Loucy (cell line): ENCODE measurements at regions not wholly inside any gene's neighbourhood (a gene's known extent, or its start where the extent isn't known, plus 50 kb on each side); places are given as distances from the start of the nearest gene placed in this dataset.
"Not testable (repeated sequence)": the region's sequence is repeated elsewhere in the genome, so short reads cannot be mapped to it uniquely, and the experiment has no call there.

ENCODE experiments used
- H2AFZ ChIP-seq: fragments of 200-600 bp; sonication (generic); 2 replicates; pipeline ENCODE4 v1.6.0; 2016; ENCODE audit warnings: antibody characterized with exemption, mild to moderate bottlenecking, low read length, moderate library complexity
- H3F3A ChIP-seq: fragments of 200-600 bp; 2 replicates; pipeline ENCODE4 v1.6.0; 2016; ENCODE audit warnings: antibody characterized with exemption, low read depth, mild to moderate bottlenecking
- H3K27me3 ChIP-seq: fragments of 200-600 bp; sonication (generic); 2 replicates; pipeline ENCODE4 v1.6.1; 2014; ENCODE audit warnings: low read length, mild to moderate bottlenecking; ENCODE audit not compliant: insufficient read depth, poor library complexity, severe bottlenecking
- H3K36me3 ChIP-seq: fragments of 200-600 bp; sonication (generic); 2 replicates; pipeline ENCODE4 v1.6.1; 2016; ENCODE audit warnings: low read length; ENCODE audit not compliant: insufficient read depth
- H3K4me1 ChIP-seq: fragments of 200-600 bp; sonication (generic); 2 replicates; pipeline ENCODE4 v1.5.1; 2014; ENCODE audit warnings: low read length, mild to moderate bottlenecking; ENCODE audit not compliant: insufficient read depth, poor library complexity, severe bottlenecking
- H3K4me2 ChIP-seq: fragments of 200-600 bp; sonication (generic); 2 replicates; pipeline ENCODE4 v1.6.0; 2014; ENCODE audit warnings: antibody characterized with exemption, low read length, low read depth, mild to moderate bottlenecking; ENCODE audit not compliant: poor library complexity, severe bottlenecking
- H3K4me3 ChIP-seq: fragments of 200-600 bp; sonication (generic); 2 replicates; pipeline ENCODE4 v1.5.1; 2014; ENCODE audit warnings: low read length, mild to moderate bottlenecking, mixed read lengths; ENCODE audit not compliant: poor library complexity, severe bottlenecking
- H3K79me2 ChIP-seq: fragments of 200-600 bp; sonication (generic); 2 replicates; pipeline ENCODE4 v1.6.1; 2014; ENCODE audit warnings: low read length; ENCODE audit not compliant: insufficient read depth
- H3K9ac ChIP-seq: fragments of 200-600 bp; sonication (generic); 2 replicates; pipeline ENCODE4 v1.6.0; 2014; ENCODE audit warnings: mild to moderate bottlenecking, low read depth, low read length, moderate library complexity; ENCODE audit not compliant: poor library complexity, severe bottlenecking
- H3K9me2 ChIP-seq: fragments of 200-600 bp; sonication (generic); replicated peaks from 2 replicates; pipeline ENCODE4 v1.6.1; 2016; ENCODE audit warnings: low read depth, low read length, mixed read lengths
- H3K9me3 ChIP-seq: fragments of 200-600 bp; sonication (generic); 2 replicates; pipeline ENCODE4 v1.6.1; 2014; ENCODE audit warnings: mild to moderate bottlenecking, antibody characterized with exemption, low read length, low read depth; ENCODE audit not compliant: insufficient read depth
- H4K20me1 ChIP-seq: fragments of 200-600 bp; sonication (generic); 2 replicates; pipeline ENCODE4 v1.6.0; 2014; ENCODE audit warnings: antibody characterized with exemption, low read length, mild to moderate bottlenecking; ENCODE audit not compliant: insufficient read depth, poor library complexity, severe bottlenecking
- EZH2phosphoT487 ChIP-seq: fragments of 200-600 bp; IDR thresholded peaks from 2 replicates; pipeline ENCODE4 v1.6.1; 2018; ENCODE audit warnings: antibody characterized with exemption, mild to moderate bottlenecking, moderate library complexity, borderline replicate concordance
- TF ChIP-seq, protein P1 (sequence below): fragments of 200-600 bp; sonication (generic); conservative IDR thresholded peaks from 2 replicates; pipeline ENCODE4 v1.5.1; 2014; ENCODE audit warnings: mild to moderate bottlenecking, antibody characterized with exemption, low read length

- Histone ChIP-seq H4K20me1 (no peaks in the 10 kb centered on the region), H3K4me2 (no peak overlapping the region), H3K4me3 (no peak overlapping the region), H3F3A (no peaks in the 10 kb centered on the region), H3K36me3 (no peaks in the 10 kb centered on the region), H3K4me1 (no peaks in the 10 kb centered on the region), H2AFZ (no peak overlapping the region), H3K9me2 (no peaks in the 10 kb centered on the region), H3K9me3 (no peaks in the 10 kb centered on the region), H3K9ac (no peak overlapping the region), H3K27me3 (no peaks in the 10 kb centered on the region), H3K79me2 (no peaks in the 10 kb centered on the region)
- TF ChIP-seq, protein P1, sequence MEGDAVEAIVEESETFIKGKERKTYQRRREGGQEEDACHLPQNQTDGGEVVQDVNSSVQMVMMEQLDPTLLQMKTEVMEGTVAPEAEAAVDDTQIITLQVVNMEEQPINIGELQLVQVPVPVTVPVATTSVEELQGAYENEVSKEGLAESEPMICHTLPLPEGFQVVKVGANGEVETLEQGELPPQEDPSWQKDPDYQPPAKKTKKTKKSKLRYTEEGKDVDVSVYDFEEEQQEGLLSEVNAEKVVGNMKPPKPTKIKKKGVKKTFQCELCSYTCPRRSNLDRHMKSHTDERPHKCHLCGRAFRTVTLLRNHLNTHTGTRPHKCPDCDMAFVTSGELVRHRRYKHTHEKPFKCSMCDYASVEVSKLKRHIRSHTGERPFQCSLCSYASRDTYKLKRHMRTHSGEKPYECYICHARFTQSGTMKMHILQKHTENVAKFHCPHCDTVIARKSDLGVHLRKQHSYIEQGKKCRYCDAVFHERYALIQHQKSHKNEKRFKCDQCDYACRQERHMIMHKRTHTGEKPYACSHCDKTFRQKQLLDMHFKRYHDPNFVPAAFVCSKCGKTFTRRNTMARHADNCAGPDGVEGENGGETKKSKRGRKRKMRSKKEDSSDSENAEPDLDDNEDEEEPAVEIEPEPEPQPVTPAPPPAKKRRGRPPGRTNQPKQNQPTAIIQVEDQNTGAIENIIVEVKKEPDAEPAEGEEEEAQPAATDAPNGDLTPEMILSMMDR, result no peak
- TF ChIP-seq EZH2phosphoT487, result no peak
Observed at GRCh38 chr10:120217736-120218135, 239.3 kb upstream of the PLPP4 start.

- Histone ChIP-seq H4K20me1 (no peaks in the 10 kb centered on the region), H3K9me3 (no peaks in the 10 kb centered on the region), H2AFZ (0 out of 2 replicates have a peak overlapping the region, but pooled peaks have one; percentile 4), H3K4me2 (no peak overlapping the region), H3K4me1 (no peaks in the 10 kb centered on the region), H3K36me3 (no peaks in the 10 kb centered on the region), H3K79me2 (no peaks in the 10 kb centered on the region), H3K9me2 (no peaks in the 10 kb centered on the region), H3K27me3 (no peaks in the 10 kb centered on the region), H3K9ac (no peak overlapping the region), H3F3A (no peaks in the 10 kb centered on the region), H3K4me3 (no peak overlapping the region)
- TF ChIP-seq, protein P1, result peak; percentile 88
- no peak for TF ChIP-seq EZH2phosphoT487
Observed at GRCh38 chr10:120221873-120222485, 235.0 kb upstream of the PLPP4 start.

- H3K27me3 ChIP-seq, result no peaks in the 10 kb centered on the region
- no peaks in the 10 kb centered on the region for H4K20me1 ChIP-seq
- no peaks in the 10 kb centered on the region for H3F3A ChIP-seq
- no peaks in the 10 kb centered on the region for H3K9me2 ChIP-seq
- H3K4me3 ChIP-seq, result no peak overlapping the region
- H2AFZ ChIP-seq, result no peak overlapping the region
- no peaks in the 10 kb centered on the region for H3K4me1 ChIP-seq
- H3K9me3 ChIP-seq, result no peaks in the 10 kb centered on the region
- H3K36me3 ChIP-seq, result no peaks in the 10 kb centered on the region
- H3K4me2 ChIP-seq, result no peak overlapping the region
- H3K9ac ChIP-seq, result no peak overlapping the region
- no peak for TF ChIP-seq EZH2phosphoT487
- TF ChIP-seq, protein P1, result no peak
- no peaks in the 10 kb centered on the region for H3K79me2 ChIP-seq
Observed at GRCh38 chr10:120229641-120230040, 227.4 kb upstream of the PLPP4 start.

- H3F3A ChIP-seq, H3K4me3 ChIP-seq, H3K36me3 ChIP-seq, H3K9ac ChIP-seq, H3K9me2 ChIP-seq, H3K9me3 ChIP-seq, H4K20me1 ChIP-seq, H2AFZ ChIP-seq, H3K4me2 ChIP-seq, H3K4me1 ChIP-seq, H3K79me2 ChIP-seq, H3K27me3 ChIP-seq: not testable (repeated sequence)
Observed at GRCh38 chr10:120239695-120240094, 217.3 kb upstream of the PLPP4 start.
